Neural progenitor cell (in vitro differentiated cells): ENCODE measurements at regions not wholly inside any gene's neighbourhood (a gene's known extent, or its start where the extent isn't known, plus 50 kb on each side); places are given as distances from the start of the nearest gene placed in this dataset.

Experiments used
- DNase-seq: peaks from one replicate; pipeline ENCODE4 v3.0.0-alpha.2; 2016; ENCODE audit warnings: low spot score
- H2AFZ ChIP-seq: fragments of 200-600 bp; sonication (generic); replicated peaks from 2 replicates; pipeline ENCODE4 v1.6.1; 2016; ENCODE audit warnings: antibody characterized with exemption
- H3F3A ChIP-seq: fragments of 200-600 bp; sonication (generic); 2 replicates; pipeline ENCODE4 v1.6.1; 2016; ENCODE audit warnings: antibody characterized with exemption, low read depth
- H3K27ac ChIP-seq: fragments of 200-600 bp; sonication (generic); 2 replicates; pipeline ENCODE4 v1.5.1; 2016; ENCODE audit warnings: mild to moderate bottlenecking
- H3K27me3 ChIP-seq: fragments of 200-600 bp; sonication (generic); 2 replicates; pipeline ENCODE4 v1.6.1; 2016; ENCODE audit warnings: mild to moderate bottlenecking, moderate library complexity
- H3K36me3 ChIP-seq: fragments of 200-600 bp; sonication (generic); 2 replicates; pipeline ENCODE4 v1.5.1; 2016
- H3K4me1 ChIP-seq: fragments of 200-600 bp; sonication (generic); 2 replicates; pipeline ENCODE4 v1.6.1; 2016; ENCODE audit warnings: mixed run types
- H3K4me2 ChIP-seq: fragments of 200-600 bp; sonication (generic); 2 replicates; pipeline ENCODE4 v1.6.1; 2016
- H3K4me3 ChIP-seq: fragments of 200-600 bp; sonication (generic); 2 replicates; pipeline ENCODE4 v1.5.1; 2016
- H3K79me2 ChIP-seq: fragments of 200-600 bp; sonication (generic); 2 replicates; pipeline ENCODE4 v1.6.1; 2016; ENCODE audit warnings: low read depth
- H3K9ac ChIP-seq: fragments of 200-600 bp; sonication (generic); 2 replicates; pipeline ENCODE4 v1.6.1; 2016
- H3K9me3 ChIP-seq: fragments of 200-600 bp; sonication (generic); 2 replicates; pipeline ENCODE4 v1.5.1; 2016; ENCODE audit warnings: low read depth
- H4K20me1 ChIP-seq: fragments of 200-600 bp; sonication (generic); 2 replicates; pipeline ENCODE4 v1.6.1; 2016; ENCODE audit warnings: low read depth
- H3K27ac Mint-ChIP-seq: 3 replicates; pipeline ENCODE4 v1.8.0; 2021; ENCODE audit warnings: mixed read lengths
- H3K27me3 Mint-ChIP-seq: 2 replicates; pipeline ENCODE4 v1.8.0; 2022; ENCODE audit warnings: low read depth, mild to moderate bottlenecking, inconsistent platforms, moderate library complexity, mixed read lengths; ENCODE audit not compliant: insufficient read depth
- H3K36me3 Mint-ChIP-seq: 3 replicates; pipeline ENCODE4 v1.8.0; 2021; ENCODE audit warnings: mixed read lengths
- H3K4me1 Mint-ChIP-seq: 3 replicates; pipeline ENCODE4 v1.8.0; 2021; ENCODE audit warnings: mixed read lengths
- H3K4me3 Mint-ChIP-seq: 3 replicates; pipeline ENCODE4 v1.8.0; 2021; ENCODE audit warnings: mild to moderate bottlenecking, moderate library complexity, mixed read lengths
- H3K9me3 Mint-ChIP-seq: 3 replicates; pipeline ENCODE4 v1.8.0; 2020; ENCODE audit warnings: mixed read lengths
- CTCF ChIP-seq: fragments of 200-600 bp; sonication (generic); IDR thresholded peaks from 2 replicates; pipeline ENCODE4 v1.5.1; 2017; ENCODE audit warnings: antibody characterized with exemption, mild to moderate bottlenecking
- EZH2 ChIP-seq: fragments of 200-600 bp; sonication (generic); IDR thresholded peaks from 2 replicates; pipeline ENCODE4 v1.6.1; 2017; ENCODE audit warnings: antibody characterized with exemption, mild to moderate bottlenecking, moderate library complexity
- EZH2phosphoT487 ChIP-seq: fragments of 200-600 bp; sonication (generic); IDR thresholded peaks from 2 replicates; pipeline ENCODE4 v1.6.1; 2017; ENCODE audit warnings: antibody characterized with exemption

- no peak overlapping the region for H3K27ac Mint-ChIP-seq
- peaks cover 8% of the 10 kb centered on the region for H3K27me3 Mint-ChIP-seq
- DNase-seq, result no peak
- Histone ChIP-seq H3K79me2 (no peaks in the 10 kb centered on the region), H3K27me3 (no peaks in the 10 kb centered on the region), H4K20me1 (no peaks in the 10 kb centered on the region), H3K9ac (no peak overlapping the region), H3K27ac (no peak overlapping the region), H3K36me3 (no peaks in the 10 kb centered on the region), H3F3A (peaks cover 11% of the 10 kb centered on the region), H3K4me3 (no peak overlapping the region), H3K9me3 (no peaks in the 10 kb centered on the region), H3K4me1 (peaks cover 12% of the 10 kb centered on the region), H2AFZ (no peak overlapping the region), H3K4me2 (no peak overlapping the region)
- H3K36me3 Mint-ChIP-seq, result no peaks in the 10 kb centered on the region
- no peak for TF ChIP-seq EZH2
- no peak for TF ChIP-seq EZH2phosphoT487
- no peak for TF ChIP-seq CTCF
- peaks cover 25% of the 10 kb centered on the region for H3K4me1 Mint-ChIP-seq
- no peaks in the 10 kb centered on the region for H3K9me3 Mint-ChIP-seq
- H3K4me3 Mint-ChIP-seq, result no peak overlapping the region
These were observed 232.4 kb downstream of the CBLN1 start for GRCh38 chr16:49049191-49049590.

- Mint-ChIP-seq H3K4me3 (no peak overlapping the region), H3K9me3 (no peaks in the 10 kb centered on the region), H3K27ac (no peak overlapping the region), H3K27me3 (peaks cover 8% of the 10 kb centered on the region), H3K36me3 (no peaks in the 10 kb centered on the region), H3K4me1 (peaks cover 25% of the 10 kb centered on the region)
- Histone ChIP-seq H3K4me2 (no peak overlapping the region), H3K27me3 (no peaks in the 10 kb centered on the region), H3K79me2 (no peaks in the 10 kb centered on the region), H3K4me1 (peaks cover 11% of the 10 kb centered on the region), H3K36me3 (no peaks in the 10 kb centered on the region), H3K27ac (no peak overlapping the region), H4K20me1 (no peaks in the 10 kb centered on the region), H2AFZ (no peak overlapping the region), H3F3A (peaks cover 11% of the 10 kb centered on the region), H3K9me3 (no peaks in the 10 kb centered on the region), H3K9ac (no peak overlapping the region), H3K4me3 (no peak overlapping the region)
- TF ChIP-seq CTCF, result no peak
- TF ChIP-seq EZH2phosphoT487, result no peak
- TF ChIP-seq EZH2, result no peak
- DNase-seq, result no peak
These were observed 233.1 kb downstream of the CBLN1 start for GRCh38 chr16:49048557-49048956.

GRCh38 chr16:49036126-49036525 is 245.5 kb downstream of the CBLN1 start:
- DNase-seq, result no peak
- H3K4me3 ChIP-seq, result no peak overlapping the region
- no peaks in the 10 kb centered on the region for H4K20me1 ChIP-seq
- no peak overlapping the region for H3K9ac ChIP-seq
- H3K4me3 Mint-ChIP-seq, result no peak overlapping the region
- no peaks in the 10 kb centered on the region for H3K36me3 ChIP-seq
- H3K4me2 ChIP-seq, result no peak overlapping the region
- H3F3A ChIP-seq, result no peaks in the 10 kb centered on the region
- H2AFZ ChIP-seq, result no peak overlapping the region
- no peaks in the 10 kb centered on the region for H3K36me3 Mint-ChIP-seq
- no peaks in the 10 kb centered on the region for H3K27me3 ChIP-seq
- no peak overlapping the region for H3K27ac ChIP-seq
- no peak overlapping the region for H3K27ac Mint-ChIP-seq
- peaks cover 4% of the 10 kb centered on the region for H3K27me3 Mint-ChIP-seq
- H3K9me3 Mint-ChIP-seq, result peaks cover 8% of the 10 kb centered on the region
- H3K9me3 ChIP-seq, result no peaks in the 10 kb centered on the region
- no peaks in the 10 kb centered on the region for H3K4me1 Mint-ChIP-seq
- H3K79me2 ChIP-seq, result no peaks in the 10 kb centered on the region
- TF ChIP-seq CTCF, result no peak
- H3K4me1 ChIP-seq, result no peaks in the 10 kb centered on the region

- TF ChIP-seq CTCF (no peak), EZH2phosphoT487 (no peak), EZH2 (no peak)
- H3F3A ChIP-seq, result no peaks in the 10 kb centered on the region
- no peaks in the 10 kb centered on the region for H3K36me3 Mint-ChIP-seq
- H3K4me1 ChIP-seq, result peaks cover 16% of the 10 kb centered on the region
- no peak overlapping the region for H3K4me2 ChIP-seq
- no peaks in the 10 kb centered on the region for H3K36me3 ChIP-seq
- H3K27ac Mint-ChIP-seq, result no peak overlapping the region
- no peak overlapping the region for H3K27ac ChIP-seq
- peaks cover 24% of the 10 kb centered on the region for H3K4me1 Mint-ChIP-seq
- H3K9ac ChIP-seq, result no peak overlapping the region
- H3K9me3 ChIP-seq, result no peaks in the 10 kb centered on the region
- H3K27me3 Mint-ChIP-seq, result peaks cover 9% of the 10 kb centered on the region
- no peak overlapping the region for H3K4me3 Mint-ChIP-seq
- no peaks in the 10 kb centered on the region for H3K79me2 ChIP-seq
- no peaks in the 10 kb centered on the region for H3K9me3 Mint-ChIP-seq
- H2AFZ ChIP-seq, result no peak overlapping the region
- no peak overlapping the region for H3K4me3 ChIP-seq
- H3K27me3 ChIP-seq, result no peaks in the 10 kb centered on the region
- DNase-seq, result no peak
- H4K20me1 ChIP-seq, result no peaks in the 10 kb centered on the region
These were observed 254.2 kb downstream of the CBLN1 start for GRCh38 chr16:49027420-49027819.
